ENCODE measurements at regions not wholly inside any gene's neighbourhood (a gene's known extent, or its start where the extent isn't known, plus 50 kb on each side); places are given as distances from the start of the nearest gene placed in this dataset.

DNA sequence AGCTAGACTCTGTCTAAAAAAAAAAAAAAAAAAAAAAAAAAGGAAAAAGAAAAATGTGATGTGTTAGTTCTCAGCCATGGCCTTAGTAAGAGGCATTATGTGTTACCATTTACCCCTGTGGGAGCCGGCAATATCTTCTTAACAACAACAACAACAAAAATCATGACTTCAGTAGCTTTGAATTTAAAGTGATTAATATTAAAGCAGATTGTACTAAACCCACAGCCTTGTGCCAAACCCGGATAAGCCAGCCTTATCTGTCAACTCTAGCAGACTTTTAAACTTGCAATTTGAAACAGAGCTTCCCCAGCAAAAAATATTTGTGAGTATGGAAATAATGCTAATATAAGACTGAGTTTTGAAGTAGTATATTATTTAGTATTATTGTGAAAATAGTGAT is 462.1 kb upstream of the GNPDA2 start:
- TF ChIP-seq, protein P1, sequence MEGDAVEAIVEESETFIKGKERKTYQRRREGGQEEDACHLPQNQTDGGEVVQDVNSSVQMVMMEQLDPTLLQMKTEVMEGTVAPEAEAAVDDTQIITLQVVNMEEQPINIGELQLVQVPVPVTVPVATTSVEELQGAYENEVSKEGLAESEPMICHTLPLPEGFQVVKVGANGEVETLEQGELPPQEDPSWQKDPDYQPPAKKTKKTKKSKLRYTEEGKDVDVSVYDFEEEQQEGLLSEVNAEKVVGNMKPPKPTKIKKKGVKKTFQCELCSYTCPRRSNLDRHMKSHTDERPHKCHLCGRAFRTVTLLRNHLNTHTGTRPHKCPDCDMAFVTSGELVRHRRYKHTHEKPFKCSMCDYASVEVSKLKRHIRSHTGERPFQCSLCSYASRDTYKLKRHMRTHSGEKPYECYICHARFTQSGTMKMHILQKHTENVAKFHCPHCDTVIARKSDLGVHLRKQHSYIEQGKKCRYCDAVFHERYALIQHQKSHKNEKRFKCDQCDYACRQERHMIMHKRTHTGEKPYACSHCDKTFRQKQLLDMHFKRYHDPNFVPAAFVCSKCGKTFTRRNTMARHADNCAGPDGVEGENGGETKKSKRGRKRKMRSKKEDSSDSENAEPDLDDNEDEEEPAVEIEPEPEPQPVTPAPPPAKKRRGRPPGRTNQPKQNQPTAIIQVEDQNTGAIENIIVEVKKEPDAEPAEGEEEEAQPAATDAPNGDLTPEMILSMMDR (IDR thresholded peaks at IDR 0.05; ENCODE audit: borderline replicate concordance, insufficient read depth, low read depth, low read length) = no peak
- H3K4me3 ChIP-seq (ENCODE audit: low read depth, low read length) = no peak overlapping the region

DNA sequence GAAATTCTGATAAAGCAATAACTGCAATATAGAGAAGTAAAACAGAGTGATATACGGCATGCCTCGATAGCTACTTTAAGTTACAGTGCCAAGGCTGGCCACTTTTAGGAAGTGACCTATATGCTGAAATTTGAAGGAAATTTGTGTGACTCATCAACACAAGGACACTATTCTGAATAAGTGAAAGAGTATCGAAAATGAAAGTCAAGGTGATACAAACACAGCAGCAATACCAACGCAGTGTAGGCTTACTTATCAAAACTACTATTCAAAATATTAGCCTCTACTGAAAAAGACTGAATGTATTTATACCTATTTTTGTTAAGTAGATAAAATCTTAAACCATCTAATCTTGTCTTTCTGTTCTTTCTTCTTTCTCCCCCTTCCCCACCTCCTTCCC is 459.9 kb upstream of the GNPDA2 start:
- TF ChIP-seq, protein P1 (IDR thresholded peaks at IDR 0.05; ENCODE audit: borderline replicate concordance, insufficient read depth, low read depth, low read length) = no peak
- no peak overlapping the region for H3K4me3 ChIP-seq (ENCODE audit: low read depth, low read length)

GRCh38 chr4:45183905-45184304 is 457.5 kb upstream of the GNPDA2 start:
- no peak overlapping the region for H3K4me3 ChIP-seq (ENCODE audit: low read depth, low read length)
- TF ChIP-seq, protein P1 (IDR thresholded peaks at IDR 0.05; ENCODE audit: borderline replicate concordance, insufficient read depth, low read depth, low read length) = no peak

GRCh38 chr4:45172636-45173035 is 446.3 kb upstream of the GNPDA2 start:
- H3K4me3 ChIP-seq (ENCODE audit: low read depth, low read length) = no peak overlapping the region
- TF ChIP-seq, protein P1 (IDR thresholded peaks at IDR 0.05; ENCODE audit: borderline replicate concordance, insufficient read depth, low read depth, low read length) = no peak

- no peak overlapping the region for H3K4me3 ChIP-seq (ENCODE audit: low read depth, low read length)
- TF ChIP-seq, protein P1 (IDR thresholded peaks at IDR 0.05; ENCODE audit: borderline replicate concordance, insufficient read depth, low read depth, low read length) = no peak
These were observed 434.6 kb upstream of the GNPDA2 start for GRCh38 chr4:45160951-45161350.

DNA sequence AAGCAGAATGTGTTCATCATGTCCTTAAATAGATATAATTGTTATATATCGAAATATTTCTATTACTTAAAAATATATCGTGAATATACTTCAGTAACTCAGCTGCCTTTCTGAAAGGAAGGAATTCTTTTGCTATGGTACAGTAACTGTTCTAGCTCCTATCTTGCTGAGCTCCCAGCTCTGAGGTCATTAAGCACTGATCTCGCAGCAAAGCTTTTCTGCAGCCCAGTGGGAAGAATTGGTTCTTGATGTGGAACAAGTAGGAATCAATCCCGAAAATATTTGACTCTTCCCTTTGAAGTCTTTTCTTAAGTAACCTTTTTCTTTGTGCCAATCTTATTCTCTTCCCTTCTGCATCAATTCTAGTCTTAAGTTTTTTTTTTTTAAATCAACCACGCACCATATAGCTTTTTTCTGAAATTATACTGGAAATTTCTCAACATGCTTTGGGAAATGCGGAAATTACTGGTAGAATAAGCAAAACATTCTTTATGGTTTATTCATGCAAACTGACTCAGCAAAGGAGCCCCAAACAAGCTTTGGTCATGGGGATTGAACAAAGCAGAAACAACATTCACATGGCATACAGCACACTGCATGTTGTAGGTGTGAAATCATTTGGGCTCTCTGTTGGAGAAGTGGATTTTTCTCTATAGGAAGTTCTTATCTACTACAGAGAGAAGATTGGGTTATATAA is 428.9 kb upstream of the GNPDA2 start:
- TF ChIP-seq, protein P1 (IDR thresholded peaks at IDR 0.05; ENCODE audit: borderline replicate concordance, insufficient read depth, low read depth, low read length) = no peak
- no peak overlapping the region for H3K4me3 ChIP-seq (ENCODE audit: low read depth, low read length)

GRCh38 chr4:45147866-45148265 is 421.5 kb upstream of the GNPDA2 start:
- no peak overlapping the region for H3K4me3 ChIP-seq (ENCODE audit: low read depth, low read length)
- TF ChIP-seq, protein P1 (IDR thresholded peaks at IDR 0.05; ENCODE audit: borderline replicate concordance, insufficient read depth, low read depth, low read length) = no peak
